HG02610 (cell line): ENCODE measurements at regions not wholly inside any gene's neighbourhood (a gene's known extent, or its start where the extent isn't known, plus 50 kb on each side); places are given as distances from the start of the nearest gene placed in this dataset.

Experiments
- ATAC-seq: cut with Tn5 transposase; IDR thresholded peaks from one replicate; pipeline ENCODE4 v1.9.1; 2021; ENCODE audit warnings: mild to moderate bottlenecking, moderate library complexity; ENCODE audit not compliant: unreplicated experiment

GRCh38 chr1:208880433-208881100 is 636.4 kb upstream of the PLXNA2 start:
- ATAC-seq = no peak

DNA sequence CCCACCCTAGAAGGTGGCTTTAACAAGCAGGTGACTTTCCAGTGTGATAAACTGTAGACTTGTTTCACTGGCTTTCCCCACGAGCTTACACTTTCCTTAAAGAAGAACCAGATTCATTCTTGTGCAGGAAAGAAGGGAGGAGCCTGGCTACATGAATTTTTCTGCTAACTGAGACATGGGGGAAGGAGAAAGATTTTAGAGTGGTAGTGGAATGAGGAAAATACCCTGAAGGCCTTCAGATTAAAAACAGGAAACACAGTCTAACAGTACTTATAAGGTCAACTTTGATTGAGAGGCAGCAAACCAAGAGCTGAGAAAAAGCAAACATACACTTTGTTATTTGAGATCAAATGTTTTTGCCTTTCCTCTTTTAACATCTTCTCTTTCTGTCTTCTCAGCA is 640.9 kb upstream of the PLXNA2 start:
- no peak for ATAC-seq

DNA sequence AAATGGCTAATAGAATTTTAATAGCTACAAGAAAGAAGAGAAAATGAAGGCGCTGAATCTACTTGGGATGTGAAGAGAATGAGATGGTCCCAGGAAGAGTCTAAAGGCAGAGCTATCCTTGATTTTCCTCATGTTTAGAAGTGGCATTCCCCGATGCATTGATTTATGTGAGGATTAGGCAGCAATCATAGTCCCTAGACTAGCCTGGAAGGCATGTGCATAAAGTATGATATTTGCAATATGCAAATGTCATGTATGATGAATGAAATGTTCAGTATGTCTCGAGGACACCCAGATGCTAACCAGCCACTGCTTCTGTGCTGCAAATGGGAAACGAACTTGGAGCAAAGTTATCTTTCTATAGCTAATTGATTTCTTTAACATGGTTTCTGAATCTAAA is 641.5 kb upstream of the PLXNA2 start:
- ATAC-seq = no peak

DNA sequence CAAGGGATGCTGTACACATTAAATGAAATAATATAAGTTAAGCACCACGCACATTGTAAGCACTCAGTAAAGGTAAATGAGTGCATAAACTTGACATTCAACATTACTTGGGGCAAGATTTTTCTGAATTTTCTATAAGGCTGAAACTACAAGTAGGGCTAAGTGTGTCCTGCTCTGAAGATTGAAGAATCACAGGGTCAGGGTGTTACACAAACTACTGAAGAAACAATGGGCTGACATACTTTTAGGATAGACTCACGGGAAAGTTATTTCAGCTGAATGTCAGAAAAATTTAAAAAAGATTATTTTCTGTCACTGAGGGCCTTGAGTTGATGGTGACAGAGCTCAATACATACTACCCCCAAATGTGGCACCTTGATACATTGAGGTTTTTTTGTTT is 644.2 kb upstream of the PLXNA2 start:
- no peak for ATAC-seq

DNA sequence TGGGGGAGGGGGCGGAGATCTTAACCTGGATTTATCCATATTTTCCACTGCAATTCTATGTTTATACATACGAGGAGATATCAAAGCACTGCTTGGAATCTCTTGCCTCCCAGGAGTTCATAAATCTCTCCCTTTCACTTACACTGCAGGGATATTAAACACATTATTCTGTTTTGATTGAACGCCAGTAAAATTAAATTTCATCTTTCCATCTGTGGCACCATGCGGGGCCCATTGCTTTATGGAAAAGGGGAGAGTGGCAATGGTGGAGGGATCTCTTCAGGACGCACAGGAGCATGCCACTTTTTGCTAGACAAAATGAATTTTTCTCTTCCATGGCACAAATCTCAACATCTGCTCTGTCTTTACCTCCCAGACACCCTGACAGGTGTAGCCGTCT is 648.0 kb upstream of the PLXNA2 start:
- ATAC-seq = no peak

GRCh38 chr1:208893251-208893650 is 649.1 kb upstream of the PLXNA2 start:
- no peak for ATAC-seq

DNA sequence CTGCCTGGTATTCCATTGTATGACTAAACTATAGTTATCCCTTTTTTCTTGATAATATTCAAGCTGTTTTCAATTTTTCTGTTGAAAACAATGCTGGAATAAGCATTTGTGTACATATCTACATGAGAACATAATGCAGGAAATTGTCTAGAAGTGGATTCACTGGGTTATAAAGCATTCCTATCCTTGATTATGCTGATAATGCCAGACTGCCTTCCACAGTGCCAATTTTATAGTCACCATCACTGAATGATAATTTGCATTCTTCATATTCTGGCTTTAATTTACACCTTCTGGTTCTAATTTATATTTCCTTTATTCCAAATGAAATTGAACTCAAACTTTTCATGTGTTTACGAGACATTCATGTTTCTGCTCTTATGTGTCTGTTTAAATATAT is 651.0 kb upstream of the PLXNA2 start:
- no peak for ATAC-seq

DNA sequence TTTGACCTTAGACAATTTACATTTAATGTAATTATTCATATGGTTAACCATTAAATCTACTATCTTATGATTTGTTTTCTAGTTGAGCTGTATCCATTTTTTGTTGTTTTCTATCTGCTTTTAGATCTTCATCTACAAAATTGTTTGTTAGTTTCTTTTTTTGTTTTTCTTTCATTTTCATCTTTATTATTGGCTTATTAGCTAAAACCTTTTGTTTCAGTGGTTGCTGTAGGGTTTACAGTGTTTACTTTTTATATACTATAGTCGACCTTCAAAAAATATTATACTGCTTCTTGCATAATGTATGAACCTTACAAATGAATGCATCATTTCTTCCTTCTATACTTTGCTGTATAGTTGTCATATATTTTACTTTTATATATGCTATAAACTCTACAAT is 651.6 kb upstream of the PLXNA2 start:
- no peak for ATAC-seq

GRCh38 chr1:208896768-208897167 is 652.6 kb upstream of the PLXNA2 start:
- ATAC-seq = no peak

DNA sequence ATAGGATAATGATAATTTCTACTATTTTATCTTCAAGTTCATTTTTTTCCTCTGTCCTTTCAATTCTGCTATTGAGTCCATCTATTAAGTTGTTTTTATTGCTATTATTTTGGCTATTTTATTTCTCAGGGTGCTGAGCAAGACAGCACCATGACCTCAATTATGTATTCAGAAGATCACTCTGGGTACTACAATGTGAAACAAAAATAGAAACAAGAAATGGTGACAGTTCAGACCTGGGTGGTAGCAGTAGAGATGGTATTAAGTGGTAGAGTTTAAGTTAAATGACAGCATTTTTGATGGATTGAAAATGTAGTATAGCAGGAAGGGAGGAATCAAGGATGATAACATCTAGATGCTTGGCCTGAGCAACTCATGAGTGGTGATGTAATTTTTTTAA is 655.3 kb upstream of the PLXNA2 start:
- ATAC-seq = no peak

DNA sequence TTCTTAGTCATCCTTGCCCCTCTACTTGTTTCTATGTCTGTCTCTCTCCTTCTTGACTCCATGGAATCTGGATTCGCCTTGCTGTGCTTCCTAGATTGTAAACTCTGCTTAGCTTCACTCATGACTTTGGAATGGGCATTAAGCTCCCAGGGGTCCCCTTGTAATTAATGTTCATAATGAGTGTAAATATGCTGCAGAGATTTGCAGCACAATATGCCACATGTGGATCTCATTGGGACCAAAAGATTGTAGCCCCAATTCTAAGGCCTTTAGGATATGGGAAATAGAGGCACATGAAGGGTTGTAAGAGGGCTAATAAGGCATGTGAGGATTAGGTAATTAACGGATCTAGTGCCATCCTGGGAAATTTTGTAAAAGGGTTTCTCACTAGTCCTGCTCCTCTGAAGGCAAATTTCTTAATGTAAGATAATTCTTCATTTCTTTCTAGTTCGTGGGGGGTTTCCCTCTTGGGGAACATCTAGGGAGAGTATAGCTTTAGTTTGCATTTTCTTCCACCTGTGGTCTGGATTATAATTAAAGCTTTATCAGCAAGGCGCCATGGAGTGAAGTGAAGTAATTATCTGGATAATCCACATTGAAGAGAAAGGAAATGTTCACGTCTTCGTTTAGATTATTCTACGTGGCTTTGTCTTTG is 659.2 kb upstream of the PLXNA2 start:
- no peak for ATAC-seq

DNA sequence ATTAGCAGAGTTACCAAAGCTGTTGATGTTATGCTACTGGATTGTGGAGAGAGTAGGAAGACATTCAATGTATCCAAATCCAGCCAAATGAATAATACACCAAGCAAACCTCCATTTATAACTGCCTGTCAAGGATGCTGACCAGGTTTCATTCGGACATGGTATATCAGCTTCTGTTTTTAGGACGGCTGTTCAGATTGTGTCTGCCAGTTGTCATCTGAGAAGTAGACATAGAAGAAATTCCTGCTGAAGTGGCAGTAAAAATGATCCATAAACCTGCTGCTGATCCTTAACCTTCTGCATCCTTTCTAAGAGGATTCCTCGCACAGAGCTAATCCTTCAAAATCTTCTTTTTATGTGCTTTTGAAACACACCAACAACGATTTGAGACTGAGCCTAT is 663.6 kb upstream of the PLXNA2 start:
- ATAC-seq = no peak

DNA sequence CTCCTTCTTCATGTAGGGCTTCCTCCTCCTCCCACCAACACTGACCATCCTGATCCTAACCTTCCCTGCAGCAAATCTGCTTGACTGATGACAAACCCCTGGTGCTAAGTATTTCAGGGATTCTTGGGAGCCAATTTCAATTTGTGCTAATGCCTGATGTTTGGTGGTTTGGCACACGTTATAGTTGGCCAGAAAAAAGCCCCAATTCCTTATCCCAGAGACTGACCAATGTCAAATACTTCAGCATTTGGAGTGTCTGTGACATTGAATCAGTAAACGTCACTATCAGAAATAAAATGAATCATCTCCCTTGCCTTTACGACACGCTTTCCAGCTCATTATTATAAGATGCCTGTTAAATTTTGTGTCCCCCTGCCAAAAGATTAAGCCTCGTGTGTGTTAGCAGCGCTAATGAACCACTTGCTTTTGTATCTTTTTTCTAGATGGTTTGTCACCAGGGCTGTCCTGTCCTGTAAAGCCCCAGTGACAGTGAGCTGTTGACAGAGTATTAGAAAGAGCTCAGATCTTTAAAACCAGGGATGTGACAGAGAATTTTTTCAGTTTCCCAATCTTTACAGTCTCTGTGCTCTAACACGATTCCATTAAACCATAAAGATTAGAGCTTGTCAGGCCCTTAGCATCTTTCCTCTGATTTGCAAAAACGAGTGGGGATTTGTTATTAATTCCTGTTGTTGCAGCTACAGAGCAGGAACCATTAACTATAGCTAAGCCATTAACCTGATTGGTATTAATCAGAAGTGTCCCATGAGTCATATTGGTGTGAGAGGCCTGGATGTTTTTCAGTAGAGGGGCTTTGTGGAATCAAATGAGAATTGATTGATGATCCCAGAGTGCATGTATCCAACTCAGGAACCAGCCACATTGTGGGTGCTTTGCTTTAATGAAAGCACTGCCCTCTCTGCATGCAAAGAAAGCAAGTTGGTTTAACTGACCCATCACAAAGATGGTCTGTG is 665.1 kb upstream of the PLXNA2 start:
- no peak for ATAC-seq

- no peak for ATAC-seq
These were observed 666.0 kb upstream of the PLXNA2 start for GRCh38 chr1:208910161-208910560.

GRCh38 chr1:208917281-208917680 is 666.2 kb upstream of the CAMK1G start:
- no peak for ATAC-seq

DNA sequence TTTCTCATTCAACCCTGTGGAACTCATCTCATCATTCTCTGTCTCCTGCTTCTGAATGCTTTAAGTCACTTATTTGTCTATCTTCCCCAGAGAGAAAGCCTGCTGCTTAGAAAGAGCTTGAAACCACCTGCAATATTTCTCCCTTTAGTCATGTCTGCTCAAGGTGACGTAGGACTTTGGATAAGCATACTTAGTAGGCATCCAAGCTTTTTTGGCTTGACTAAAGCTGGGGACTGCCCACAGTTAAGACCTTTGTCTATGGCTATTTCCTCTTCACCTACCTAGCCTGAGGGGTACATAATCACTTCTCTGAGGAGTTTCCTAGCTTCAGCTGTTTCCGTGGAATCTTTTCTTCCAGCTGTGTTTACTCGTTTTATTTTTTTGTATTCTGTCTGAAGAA is 665.8 kb upstream of the CAMK1G start:
- ATAC-seq = no peak

DNA sequence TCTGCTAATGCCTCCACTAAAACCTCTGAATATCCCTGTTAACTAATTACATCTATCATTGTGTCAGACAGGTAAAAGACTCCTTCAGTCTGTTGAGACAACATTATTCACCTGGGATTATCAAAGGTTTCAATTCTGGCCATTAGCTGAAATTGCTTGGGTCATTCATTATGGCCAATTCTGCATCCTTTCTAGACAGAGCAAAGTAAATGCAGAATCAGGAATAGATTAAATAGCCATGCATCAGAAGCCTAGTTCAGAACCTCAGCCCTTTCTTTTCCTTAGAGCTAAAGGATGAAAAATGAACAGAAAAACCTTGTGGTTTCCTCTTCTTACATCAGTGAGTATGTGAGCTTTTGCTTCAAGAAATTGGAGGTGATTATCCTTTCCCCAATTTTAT is 665.4 kb upstream of the CAMK1G start:
- ATAC-seq = no peak

DNA sequence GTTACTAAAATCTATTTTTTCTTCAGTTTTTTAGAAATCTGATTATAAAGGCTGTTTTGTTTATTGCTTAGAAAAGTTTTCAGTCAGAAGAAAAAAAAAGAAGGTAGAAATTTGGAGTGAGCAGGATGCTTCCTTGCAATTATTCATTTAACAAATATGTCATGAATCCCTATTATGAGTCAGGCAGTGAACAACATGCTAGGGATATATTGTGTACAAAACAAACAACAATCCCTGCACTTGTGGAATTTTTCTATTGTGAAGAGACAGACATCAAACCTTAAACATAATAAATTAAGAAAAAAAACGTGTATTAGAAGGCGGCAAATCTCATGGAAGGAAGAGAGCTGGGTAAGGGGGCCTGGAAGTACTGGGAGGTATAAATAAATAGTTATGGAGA is 664.1 kb upstream of the CAMK1G start:
- ATAC-seq = no peak

DNA sequence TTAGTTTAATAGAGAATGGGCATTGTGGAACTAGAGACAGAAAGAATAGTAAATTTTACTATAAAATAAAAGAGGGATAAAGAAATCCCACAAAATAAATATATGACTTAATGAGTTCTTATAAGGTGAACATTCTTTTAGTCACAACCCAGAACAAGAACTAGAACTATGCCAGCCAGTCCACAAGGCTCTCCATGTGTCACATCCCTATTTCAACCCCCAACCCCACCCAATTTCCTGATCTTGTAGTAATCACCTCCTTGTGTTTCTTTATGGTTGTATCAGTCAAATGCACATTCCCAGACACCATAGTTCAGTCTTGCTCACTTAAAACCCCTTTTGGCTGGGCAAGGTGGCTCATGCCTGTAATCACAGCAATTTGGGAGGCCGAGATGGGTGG is 662.3 kb upstream of the CAMK1G start:
- ATAC-seq = no peak

GRCh38 chr1:208923456-208923855 is 660.1 kb upstream of the CAMK1G start:
- ATAC-seq = no peak

DNA sequence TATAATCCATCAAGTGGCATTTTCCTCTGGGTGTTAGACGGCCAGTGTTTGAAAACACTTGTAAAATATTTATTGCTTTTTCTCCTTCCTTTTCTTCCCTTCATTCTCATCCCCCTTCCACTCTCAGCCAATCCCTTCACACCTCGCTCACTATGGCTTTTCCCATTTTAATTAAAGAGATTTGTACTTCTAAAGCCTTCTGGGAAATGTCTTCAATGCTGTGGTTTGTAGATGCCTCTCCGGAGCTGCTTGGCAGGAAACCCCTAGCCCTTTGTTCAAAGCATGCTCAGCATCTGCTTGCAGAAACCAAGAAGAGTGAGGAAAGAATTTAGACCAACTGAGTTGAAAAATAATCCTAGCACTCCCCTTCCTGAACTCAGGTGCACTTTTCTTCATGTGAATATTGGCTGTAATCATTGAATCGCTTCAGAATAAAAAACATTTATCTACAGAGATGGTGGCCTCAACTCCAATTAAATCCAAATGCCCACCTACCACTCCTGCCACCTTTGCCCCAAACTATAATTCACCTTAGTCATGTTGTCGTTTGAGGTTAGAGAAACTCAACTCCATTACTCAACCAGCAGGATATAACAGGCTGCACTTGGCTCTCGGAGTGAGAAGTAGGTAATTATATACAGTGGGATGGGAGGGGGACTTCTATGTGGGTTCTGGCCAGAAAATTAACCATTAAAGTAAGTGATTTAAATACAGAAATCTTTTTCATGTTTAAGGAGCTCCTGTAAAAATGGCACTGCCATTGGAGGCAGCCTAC is 659.4 kb upstream of the CAMK1G start:
- ATAC-seq = no peak
